GM08714 (cell line): ENCODE measurements at regions not wholly inside any gene's neighbourhood (a gene's known extent, or its start where the extent isn't known, plus 50 kb on each side); places are given as distances from the start of the nearest gene placed in this dataset.
A peak's percentile ranks its signal among the peaks of the same experiment; 100 is the strongest.
"Not testable (repeated sequence)": the region's sequence is repeated elsewhere in the genome, so short reads cannot be mapped to it uniquely, and the experiment has no call there.

Experiments used
- H3K4me3 ChIP-seq: fragments of 200-500 bp; sonication (Bioruptor generic); 2 replicates; pipeline ENCODE4 v1.5.1; 2014; ENCODE audit warnings: mild to moderate bottlenecking, low read length, inconsistent platforms
- ZNF274 ChIP-seq: IDR thresholded peaks from 2 replicates; pipeline ENCODE4 v1.6.1; 2012; ENCODE audit warnings: mild to moderate bottlenecking, low read depth, low read length

DNA sequence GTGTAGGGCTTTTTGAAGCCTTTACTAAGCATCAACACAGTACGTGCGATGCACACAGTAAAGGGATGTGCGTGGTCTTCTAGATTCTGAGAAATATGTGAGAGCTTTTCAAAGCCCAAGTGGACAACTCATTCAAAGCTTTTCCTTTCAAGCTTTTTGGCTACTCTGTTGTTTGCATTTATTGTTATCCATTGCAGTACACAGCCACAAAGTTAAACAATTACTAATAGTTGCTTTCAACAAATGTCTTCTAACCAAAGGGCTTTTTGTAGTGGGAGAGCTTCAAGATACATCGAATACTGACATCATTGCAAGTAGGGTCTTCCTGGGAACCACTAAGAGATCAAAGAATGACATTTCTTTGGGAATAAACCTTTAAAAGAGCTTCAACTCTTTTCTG is 97.9 kb upstream of the ETV3 start:
- TF ChIP-seq ZNF274, result no peak
- H3K4me3 ChIP-seq, result no peak overlapping the region

DNA sequence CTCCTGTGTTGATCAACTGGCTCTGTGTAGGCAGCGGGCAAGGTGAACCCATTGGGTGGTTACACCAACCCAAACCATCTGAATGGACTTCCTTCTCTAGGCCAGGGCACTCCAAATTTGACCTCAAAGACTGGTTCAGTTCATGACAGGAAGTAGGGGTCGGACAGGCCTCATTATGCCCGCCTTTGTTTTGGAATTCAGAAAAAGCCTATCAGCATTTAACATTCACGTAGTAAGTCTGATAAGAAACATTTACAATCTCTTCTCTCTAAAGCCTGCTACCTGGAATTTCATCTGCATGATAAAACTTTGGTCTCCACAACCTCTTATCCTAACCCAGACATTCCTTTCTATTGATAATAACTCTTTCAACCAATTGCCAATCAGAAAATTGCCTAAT is 97.1 kb upstream of the ETV3 start:
- no peak for TF ChIP-seq ZNF274
- H3K4me3 ChIP-seq, result no peak overlapping the region

DNA sequence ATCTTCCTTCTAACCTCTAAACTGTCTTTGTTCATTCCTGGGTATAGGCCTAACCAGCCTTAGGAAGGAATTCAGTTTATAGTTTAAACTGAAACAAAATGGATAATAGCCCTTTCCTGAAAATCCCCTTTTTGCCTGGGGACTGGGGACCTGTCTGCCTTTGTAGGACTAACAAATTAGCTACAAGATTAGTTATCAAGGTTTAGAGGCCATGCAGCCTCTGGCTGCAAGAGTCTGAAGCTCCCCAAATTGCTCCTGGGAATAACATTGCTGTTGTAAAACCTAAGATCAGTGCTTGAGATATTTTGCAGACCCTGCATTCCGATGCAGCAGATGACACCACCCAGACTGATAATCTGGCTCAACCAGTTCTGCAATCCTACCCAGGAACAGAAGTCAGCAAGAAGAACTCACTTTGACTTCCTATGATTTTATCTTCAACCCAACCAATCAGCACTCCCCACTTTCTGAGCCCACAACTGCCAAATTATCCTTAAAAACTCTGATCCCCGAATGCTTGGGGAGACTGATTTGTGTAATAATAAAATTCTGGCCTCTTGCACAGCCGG is 96.6 kb upstream of the ETV3 start:
- no peak overlapping the region for H3K4me3 ChIP-seq
- no peak for TF ChIP-seq ZNF274

DNA sequence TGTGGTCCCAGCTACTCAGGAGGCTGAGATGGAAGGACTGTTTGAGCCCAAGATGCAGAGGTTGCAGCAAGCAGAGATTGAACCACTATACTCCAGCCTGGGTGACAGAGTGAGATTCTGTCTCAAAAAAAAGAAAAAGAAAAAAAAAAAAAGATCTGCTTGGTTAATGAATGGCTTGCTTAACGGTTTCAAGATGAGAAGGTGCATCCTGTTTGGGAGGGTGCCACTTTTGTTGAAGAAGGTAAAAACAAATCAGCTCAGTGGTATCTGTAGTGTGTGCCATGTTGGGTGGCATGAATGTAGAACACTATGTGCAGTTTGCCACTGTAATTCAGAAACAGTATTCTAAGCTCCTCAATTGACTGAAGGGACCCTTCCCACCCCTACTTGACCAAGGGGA is 94.9 kb upstream of the ETV3 start:
- peak overlapping the region; percentile 39; the same call in 1 of the 2 replicates for H3K4me3 ChIP-seq
- TF ChIP-seq ZNF274, result no peak

DNA sequence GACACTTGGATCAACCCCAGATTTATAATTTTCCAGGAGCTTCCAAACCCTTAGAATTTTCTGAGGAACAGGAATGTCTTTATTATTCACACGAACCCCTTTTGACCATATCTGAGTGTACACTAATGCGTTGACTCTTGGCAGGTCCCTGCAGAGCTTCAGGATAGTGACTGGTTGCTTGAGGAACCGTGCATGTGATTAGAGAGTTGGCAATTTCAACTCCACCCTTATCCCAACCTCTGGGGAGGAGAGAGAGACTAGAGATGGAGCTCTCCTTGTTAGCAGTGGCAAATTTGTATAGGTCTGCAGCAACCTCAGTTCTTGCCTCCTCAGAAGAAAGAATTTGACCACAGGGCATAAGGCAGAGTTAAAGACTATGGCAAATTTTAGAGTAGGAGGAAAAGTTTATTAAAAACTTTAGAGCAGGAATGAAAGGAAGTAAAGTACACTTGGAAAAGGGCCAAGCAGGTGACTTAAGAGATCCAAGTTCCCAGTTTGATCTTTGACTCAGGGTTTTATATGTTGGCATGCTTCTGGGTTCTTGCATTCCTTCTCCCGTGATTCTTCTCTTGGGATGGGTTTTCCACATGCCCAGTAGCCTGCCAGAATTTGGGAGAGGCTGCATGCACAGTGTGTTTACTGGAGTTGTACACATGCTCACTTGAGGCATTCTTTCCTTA is 93.8 kb upstream of the ETV3 start:
- no peak for TF ChIP-seq ZNF274
- H3K4me3 ChIP-seq, result no peak overlapping the region

DNA sequence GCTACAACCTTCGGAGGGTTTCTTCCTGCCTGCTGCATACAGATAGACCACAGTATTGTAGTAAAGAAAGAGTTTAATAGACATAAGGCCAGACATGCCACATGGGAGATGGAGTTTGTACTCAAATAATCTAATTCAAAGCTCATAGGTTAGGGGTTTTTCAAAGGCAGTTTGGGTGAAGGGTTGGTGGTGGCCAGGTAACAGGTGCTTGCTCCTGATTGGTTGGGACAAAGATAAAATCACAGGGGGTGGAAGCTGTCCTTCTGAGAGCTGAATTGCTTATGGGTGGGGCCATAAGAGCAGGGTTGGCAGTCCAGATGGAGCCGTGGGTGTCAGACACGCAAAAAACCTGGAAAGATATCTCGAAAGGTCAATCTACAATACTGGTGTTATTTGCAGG is 92.3 kb upstream of the ETV3 start:
- no peak overlapping the region for H3K4me3 ChIP-seq
- TF ChIP-seq ZNF274, result no peak

DNA sequence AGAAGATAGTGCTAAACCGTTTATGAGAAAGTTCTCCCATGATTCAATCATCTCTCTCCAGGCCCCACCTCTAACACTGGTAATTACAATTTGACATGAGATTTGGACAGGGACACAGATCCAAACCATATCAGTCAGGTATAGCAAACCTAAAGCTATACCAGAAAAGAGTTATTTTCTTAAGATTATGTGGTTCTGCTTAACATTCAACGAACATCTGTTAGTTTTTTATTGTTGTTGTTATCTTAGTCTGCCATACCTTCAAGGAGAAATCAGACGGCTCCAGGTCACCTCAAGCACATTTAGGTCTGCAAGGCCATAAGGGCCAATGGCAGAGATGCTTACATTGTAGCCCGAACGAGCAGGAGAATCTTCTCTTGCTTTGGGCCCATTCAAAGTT is 89.5 kb upstream of the ETV3 start:
- TF ChIP-seq ZNF274, result no peak

DNA sequence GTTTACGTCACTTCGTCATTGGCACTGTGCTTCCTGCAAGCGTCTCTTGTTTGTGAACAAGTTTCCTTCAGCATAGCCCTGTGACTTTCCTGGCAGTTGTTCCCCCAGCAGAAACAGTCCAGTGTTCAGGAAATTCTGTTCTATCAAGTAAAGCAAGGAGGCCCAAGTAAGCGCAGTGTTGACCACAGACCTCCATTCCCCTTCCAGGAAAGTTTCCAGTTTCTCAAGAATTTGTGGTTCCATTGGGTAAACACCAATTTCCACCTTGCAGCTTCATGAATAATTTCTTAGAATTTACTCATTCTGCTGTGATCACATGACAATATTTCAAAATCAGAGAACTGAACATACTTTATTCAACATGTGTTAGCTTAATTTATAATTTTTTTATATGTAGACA is 88.5 kb upstream of the ETV3 start:
- no peak overlapping the region for H3K4me3 ChIP-seq
- no peak for TF ChIP-seq ZNF274

More for the DNA sequence above, 89.5 kb upstream of the ETV3 start:
- no peak overlapping the region for H3K4me3 ChIP-seq

DNA sequence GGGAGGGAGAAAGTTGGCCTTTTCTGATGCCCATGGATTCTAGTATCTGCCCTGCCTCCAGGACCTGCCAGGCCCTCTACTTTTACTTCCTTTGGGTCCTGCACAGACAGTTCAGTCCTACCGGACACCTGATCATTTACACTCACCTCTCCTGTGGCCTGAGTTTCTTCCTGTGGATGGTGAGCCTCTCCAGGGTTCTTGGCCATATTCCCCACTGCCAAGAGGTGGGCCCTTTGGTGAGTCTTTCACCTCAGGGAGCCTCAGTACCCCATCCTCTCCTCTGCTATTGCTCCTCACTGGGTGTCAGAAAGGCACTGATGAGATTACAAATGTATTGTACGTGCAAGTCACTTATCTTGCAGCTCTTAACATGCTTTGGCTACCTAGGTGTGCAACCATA is 81.4 kb upstream of the ETV3 start:
- no peak for TF ChIP-seq ZNF274
- H3K4me3 ChIP-seq, result no peak overlapping the region

DNA sequence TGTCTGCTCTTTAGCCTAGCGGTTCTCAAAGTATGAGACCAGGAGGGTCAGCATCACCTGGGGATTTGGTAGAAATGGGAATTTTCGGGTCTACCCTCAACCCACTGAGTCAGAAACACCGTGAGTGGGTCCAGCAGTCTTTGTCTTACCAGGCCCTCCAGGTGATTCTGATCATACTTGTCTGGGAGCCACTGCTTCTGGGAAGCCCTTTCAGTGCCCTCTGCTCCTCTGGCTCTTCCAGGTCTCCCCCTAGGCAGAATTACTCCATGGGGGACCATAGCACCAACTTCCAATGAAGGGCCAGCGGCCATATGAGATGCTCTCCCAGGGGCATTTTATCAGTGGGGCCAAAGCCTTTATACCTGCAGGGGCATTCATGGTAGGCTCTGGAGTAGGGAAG is 81.0 kb upstream of the ETV3 start:
- TF ChIP-seq ZNF274, result no peak
- no peak overlapping the region for H3K4me3 ChIP-seq

DNA sequence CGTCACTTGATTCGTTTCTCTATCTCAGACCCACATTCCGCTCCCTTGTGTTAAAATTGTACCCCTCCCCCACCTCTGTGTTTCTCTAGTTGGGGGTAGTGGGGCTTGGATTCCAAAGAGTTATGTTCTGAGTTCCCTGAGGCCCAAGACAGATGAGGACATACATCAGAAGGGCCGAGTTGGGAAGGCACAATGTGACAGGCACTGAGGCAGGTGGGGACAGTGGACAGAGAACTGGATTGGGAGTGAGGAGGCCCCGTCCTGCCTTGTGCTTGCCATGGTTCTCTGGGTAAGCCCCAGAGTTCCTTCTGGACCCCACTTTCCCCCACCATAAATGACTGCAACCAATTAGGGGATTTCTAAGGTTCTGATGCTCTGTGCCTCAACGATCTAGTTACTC is 80.5 kb upstream of the ETV3 start:
- H3K4me3 ChIP-seq, result no peak overlapping the region
- TF ChIP-seq ZNF274, result no peak

DNA sequence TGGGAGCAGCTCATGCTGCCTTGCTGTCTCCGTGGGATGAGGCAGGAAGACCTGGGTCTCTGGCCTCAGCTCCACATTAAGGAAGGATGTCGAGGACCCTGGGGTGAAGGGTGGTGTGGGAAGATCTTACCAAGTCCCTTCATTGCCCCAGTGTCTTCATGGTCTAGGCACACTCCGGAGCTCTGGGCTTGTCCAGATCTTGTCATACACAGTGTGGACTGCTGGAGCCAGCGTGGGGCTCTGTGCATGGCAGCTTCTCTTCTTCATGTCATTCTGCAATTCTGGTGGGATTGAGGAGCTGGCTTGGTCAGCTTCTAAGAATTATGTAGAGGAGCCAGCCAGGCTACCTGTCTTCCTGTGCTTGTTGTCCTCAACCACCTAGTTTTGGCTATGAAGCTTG is 79.3 kb upstream of the ETV3 start:
- TF ChIP-seq ZNF274, result no peak
- no peak overlapping the region for H3K4me3 ChIP-seq

DNA sequence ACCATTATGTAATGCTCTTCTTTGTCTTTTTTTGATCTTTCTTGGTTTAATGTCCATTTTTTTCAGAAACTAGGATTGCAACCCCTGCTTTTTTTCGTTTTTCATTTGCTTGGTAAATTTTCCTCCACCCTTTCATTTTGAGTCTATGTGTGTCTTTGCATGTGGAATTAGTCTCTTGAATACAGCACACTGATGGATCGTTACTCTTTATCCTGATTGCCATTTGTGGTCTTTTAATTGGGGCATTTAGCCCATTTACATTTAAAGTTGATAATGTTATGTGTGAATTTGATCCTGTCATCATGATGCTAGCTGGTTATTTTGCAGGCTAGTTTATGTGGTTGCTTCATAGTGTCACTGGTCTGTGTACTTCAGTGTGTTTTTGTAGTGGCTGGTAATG is 75.6 kb upstream of the ETV3 start:
- H3K4me3 ChIP-seq, result no peak overlapping the region
- TF ChIP-seq ZNF274, result no peak

DNA sequence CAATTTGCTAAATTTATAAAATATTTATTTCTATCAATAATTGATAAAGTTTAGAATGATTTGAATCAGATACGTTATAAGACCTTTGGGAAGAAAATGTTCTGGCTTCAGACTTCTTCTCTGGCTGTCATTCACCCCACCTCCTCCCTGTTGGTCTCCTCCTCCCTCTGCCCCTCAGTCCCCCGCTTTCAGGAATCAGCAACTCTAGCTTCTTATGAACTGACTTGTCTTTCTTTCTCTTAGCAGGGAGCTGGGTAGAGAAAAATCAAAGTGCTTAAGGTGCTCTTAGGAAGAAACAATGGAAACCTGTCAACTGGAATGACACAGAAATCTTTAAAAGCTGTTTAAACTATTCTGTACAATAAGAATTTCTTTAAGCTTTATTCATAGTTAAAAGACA is 71.3 kb upstream of the ETV3 start:
- H3K4me3 ChIP-seq, result no peak overlapping the region
- no peak for TF ChIP-seq ZNF274

DNA sequence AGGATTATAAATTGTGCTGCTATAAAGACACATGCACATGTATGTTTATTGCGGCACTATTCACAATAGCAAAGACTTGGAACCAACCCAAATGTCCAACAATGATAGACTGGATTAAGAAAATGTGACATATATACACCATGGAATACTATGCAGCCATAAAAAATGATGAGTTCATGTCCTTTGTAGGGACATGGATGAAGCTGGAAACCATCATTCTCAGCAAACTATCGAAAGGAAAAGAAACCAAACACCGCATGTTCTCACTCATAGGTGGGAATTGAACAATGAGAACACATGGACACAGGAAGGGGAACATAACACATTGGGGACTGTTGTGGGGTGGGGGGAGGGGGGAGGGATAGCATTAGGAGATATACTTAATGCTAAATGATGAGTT is 67.8 kb upstream of the ETV3 start:
- H3K4me3 ChIP-seq, result not testable (repeated sequence)

DNA sequence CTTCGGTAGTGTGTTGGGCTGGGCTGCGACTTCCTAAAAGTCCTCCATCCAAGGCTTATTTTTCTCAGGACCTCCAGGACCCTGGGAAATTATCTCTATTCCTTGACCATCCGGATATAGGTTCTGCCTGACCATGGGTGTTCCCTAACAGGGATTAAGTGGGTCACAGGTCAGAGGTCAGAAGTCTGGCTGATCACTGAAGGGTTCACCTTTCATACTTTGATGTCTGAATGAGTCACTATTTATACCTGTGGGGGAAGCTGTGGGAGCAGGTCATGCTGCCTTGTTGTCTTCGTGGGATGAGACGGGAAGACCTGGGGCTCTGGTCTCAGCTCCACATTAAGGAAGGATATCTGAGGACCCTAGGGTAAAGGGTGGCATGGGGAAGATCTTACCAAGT is 65.0 kb upstream of the ETV3 start:
- no peak for TF ChIP-seq ZNF274
- no peak overlapping the region for H3K4me3 ChIP-seq
